ENCODE measurements at regions not wholly inside any gene's neighbourhood (a gene's known extent, or its start where the extent isn't known, plus 50 kb on each side); places are given as distances from the start of the nearest gene placed in this dataset.
"Not testable (repeated sequence)": the region's sequence is repeated elsewhere in the genome, so short reads cannot be mapped to it uniquely, and the experiment has no call there.

GRCh38 chr5:82952326-82952725 lies 124.9 kb downstream of the TMEM167A start:
- DNase-seq: no peak

DNA sequence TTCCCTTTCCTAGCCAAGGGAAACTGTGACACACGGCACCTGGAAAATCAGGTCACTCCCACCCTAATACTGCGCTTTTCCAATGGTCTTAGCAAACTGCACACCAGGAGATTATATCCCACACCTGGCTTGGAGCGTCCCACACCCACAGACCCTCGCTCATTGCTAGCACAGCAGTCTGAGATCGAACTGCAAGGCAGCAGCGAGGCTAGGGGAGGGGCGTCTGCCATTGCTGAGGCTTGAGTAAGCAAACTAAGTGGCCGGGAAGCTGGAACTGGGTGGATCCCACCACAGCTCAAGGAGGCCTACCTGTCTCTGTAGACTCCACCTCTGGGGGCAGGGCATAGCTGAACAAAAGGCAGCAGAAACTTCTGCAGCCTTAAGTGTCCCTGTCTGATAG lies 132.9 kb downstream of the TMEM167A start:
- DNase-seq: not testable (repeated sequence)

DNA sequence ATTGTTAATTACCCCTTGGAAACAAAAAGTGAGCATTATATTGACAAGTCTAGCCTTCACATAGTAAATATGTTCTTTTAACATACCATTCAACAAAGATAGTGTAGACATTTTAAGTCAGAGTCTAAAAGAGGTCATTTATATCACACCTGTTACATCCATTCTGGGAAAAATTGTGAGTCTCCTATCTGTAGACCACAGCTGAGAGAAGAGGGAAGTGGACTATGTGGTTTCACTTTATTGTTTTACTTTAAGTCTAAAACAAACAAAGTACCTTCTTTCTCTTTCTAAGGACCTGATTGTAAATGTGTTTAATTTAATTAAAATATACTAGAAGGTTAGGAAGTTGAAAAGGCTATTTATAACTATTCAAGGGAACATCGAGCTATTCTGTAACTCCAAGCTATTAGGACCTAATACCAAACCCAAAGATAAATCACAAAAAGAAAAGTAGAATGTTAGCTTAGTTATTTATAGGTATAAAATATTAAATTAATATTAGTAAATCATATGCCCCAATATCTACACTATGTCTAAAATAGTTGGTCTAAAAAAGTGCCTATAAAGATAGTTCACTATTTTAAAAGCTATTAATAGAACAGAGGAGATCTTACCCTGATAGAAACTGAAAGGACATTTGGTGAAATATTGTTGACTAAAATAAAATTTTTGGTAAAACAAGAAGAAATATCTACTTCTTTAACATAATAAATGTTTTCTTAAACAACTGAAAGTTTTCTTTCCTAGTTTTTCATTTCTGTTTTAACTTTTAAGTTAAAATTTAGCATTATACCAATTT lies 134.9 kb downstream of the TMEM167A start:
- no peak for DNase-seq

DNA sequence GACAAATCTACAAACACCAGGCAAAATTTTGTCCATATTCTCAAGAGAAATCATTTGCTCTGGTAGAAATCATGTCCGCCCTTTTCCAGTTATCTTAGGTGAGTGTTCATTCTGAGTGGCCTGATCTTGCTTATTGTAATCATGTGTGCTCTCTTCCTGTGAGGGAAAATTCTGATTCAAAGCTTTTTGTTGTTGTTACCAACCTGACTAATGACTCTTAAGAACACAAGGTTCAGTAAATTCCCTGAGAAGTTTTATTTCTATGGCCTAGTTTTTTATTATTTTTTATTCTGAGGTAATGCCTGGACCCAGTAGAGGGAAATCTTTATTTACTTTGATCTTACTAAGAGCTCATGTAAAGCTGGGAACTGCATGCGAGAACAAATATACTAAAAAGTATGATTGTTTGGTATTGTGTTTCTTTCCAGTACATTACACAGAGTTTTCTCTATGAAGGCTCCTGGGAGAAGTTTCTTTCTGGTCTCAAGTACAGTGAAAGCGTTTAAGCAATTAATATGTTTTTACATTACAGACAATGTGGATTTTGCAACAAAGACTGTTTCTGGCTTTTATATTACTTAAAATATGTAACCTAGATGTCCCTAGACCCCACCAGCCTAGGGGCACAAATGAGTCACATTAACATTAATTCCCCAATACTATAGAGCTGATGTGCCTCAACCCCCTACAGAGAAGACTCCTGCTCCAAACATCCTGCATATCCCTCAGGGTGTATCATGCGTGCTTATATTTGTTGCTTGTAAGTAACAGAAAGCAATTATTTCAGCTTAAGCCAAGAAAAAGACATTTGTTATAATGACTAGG lies 138.1 kb downstream of the TMEM167A start:
- no peak for DNase-seq

GRCh38 chr5:82932473-82933220 lies 144.5 kb downstream of the TMEM167A start:
- not testable (repeated sequence) for DNase-seq

DNA sequence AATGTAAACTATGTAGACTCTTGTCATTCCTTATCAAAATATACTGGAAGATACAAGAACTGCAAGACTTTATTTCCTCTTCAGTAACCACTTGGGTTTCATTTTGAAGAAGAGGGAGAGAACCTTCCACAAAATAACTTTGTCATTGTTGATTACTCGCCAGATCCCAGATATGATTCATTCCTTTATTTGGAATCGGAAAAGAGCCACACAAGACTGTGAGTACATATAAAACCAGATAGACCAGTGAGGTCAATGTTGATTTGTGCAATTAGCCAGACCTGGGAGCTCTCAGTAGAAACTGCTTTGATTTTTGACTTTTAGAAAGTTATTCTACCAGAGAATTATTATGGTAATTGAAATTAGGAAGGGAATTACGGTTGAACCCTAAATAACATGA lies 146.1 kb downstream of the TMEM167A start:
- DNase-seq: no peak

GRCh38 chr5:82925061-82925411 lies 152.2 kb downstream of the TMEM167A start:
- no peak for DNase-seq

- DNase-seq: no peak
These were observed 152.8 kb downstream of the TMEM167A start for GRCh38 chr5:82924226-82925060.

GRCh38 chr5:82922086-82922734 lies 155.0 kb downstream of the TMEM167A start:
- DNase-seq: no peak

DNA sequence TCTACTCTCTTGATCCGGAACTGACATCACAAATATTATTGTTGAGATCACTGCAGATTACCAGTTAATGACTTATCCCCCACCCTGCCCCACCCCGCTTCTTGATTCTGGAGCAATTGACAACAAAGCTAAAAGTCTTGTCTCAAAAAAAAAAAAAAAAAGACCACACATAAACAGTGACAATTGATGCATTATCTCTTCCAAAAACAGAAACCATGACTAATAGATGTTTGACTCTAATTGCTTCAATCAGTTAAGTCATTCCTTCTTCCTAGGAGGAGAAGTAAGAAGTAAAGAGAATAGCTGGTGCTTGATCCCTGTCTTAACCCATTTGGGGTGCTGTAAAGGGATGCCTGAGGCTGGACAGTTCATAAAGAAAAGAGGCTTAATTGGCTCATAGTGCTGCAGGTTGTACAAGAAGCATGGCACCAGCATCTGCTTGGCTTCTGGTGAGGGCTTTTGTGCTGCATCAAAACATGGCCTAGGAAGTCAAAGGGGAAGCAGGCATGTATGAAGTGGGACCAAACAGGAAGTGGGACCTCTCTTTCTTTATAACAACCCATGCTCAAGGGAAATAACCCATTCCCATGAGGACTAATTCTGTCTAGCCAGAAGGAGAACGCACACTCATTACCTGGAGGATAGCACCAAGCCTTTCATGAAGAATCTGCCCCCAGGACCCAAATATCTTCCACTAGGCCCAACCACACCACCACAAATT lies 158.7 kb downstream of the TMEM167A start:
- no peak for DNase-seq

DNA sequence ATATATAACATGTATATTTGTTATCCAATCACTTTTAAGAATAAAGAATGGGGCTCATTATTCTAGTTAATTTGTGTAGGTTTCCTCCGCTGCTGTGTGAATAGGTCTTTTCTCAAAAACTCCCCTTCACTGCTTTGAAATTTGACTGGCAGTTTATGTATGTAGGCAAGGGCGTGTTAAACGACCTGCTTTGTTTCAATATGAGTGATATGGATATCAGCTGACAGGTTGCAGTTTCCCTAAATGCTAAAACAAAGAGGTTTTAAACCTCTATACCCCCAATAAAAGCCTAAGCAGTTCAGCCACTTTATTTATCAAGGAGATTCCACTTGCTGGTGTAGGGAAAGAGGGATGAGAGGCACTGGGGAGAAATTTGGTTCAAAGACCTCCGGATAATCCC lies 159.6 kb downstream of the TMEM167A start:
- DNase-seq: no peak

GRCh38 chr5:82913971-82914370 lies 163.2 kb downstream of the TMEM167A start:
- no peak for DNase-seq

- no peak for DNase-seq
These were observed 164.7 kb downstream of the TMEM167A start for GRCh38 chr5:82912462-82912861.

GRCh38 chr5:82911910-82912309 lies 165.3 kb downstream of the TMEM167A start:
- DNase-seq: no peak

GRCh38 chr5:82910905-82911304 lies 166.3 kb downstream of the TMEM167A start:
- no peak for DNase-seq

DNA sequence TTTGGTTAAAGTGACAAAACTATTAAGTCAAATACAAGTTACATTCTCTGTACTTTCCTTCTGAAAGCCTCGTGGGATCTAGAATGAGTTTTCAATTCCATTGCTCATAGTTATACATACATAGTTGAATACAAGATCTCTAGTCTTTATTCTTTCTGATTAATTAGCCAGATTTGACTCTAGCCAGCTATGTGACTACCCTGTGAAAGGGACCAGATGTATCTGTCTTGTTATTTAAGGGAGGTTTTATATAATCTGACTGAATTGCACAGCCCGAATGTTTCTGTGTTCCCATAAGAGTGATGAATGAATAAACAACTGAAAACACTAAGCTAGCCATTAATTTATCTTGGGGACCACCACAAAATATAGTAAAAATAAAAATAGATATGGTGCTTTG lies 166.7 kb downstream of the TMEM167A start:
- DNase-seq: no peak

DNA sequence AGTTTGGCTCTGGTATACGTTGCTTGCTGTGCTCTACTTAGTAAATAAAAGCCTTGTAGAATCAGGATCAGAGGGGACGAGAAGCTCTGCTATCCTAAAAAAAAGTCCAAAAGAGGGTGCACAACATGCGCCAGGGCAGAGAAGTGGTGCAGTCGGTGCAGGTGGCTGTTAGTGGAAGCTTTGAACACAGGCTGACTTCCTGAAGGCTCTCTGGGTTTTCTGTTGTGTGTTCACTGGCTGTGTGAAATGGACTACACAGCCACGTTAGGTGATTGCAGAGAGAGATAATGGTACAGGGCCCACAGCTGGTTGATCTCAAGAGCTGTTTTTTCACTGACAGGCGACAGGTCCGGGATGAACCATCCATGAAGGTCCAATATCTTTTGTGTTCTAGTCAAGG lies 167.4 kb downstream of the TMEM167A start:
- no peak for DNase-seq

DNA sequence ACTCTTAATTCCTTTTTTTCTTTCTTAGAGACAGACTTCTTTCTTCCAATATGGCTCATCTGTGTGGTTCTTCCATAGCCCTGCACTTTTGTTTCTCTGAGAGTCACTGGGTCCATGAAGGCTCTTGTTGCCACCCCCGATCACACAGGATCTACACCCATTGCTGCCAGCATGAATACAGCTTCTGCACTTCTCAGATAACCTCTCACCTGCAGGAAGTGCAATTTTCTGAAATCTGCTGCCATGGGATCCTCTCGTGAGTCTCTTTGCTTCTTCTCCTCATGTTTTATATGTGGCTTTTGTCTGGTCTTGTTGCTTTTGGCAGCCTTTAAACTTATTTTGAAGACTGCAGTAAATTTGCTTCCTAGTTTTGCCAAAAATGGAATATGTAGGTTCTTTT lies 171.2 kb downstream of the TMEM167A start:
- DNase-seq: no peak

- no peak for DNase-seq
These were observed 175.8 kb downstream of the TMEM167A start for GRCh38 chr5:82901281-82901888.

GRCh38 chr5:82894716-82895115 lies 182.5 kb downstream of the TMEM167A start:
- DNase-seq: no peak

GRCh38 chr5:82889088-82889487 lies 188.1 kb downstream of the TMEM167A start:
- DNase-seq: no peak

All from central memory CD4-positive, alpha-beta T cell (primary cell).